ENCODE measurements at regions not wholly inside any gene's neighbourhood (a gene's known extent, or its start where the extent isn't known, plus 50 kb on each side); places are given as distances from the start of the nearest gene placed in this dataset.

DNA sequence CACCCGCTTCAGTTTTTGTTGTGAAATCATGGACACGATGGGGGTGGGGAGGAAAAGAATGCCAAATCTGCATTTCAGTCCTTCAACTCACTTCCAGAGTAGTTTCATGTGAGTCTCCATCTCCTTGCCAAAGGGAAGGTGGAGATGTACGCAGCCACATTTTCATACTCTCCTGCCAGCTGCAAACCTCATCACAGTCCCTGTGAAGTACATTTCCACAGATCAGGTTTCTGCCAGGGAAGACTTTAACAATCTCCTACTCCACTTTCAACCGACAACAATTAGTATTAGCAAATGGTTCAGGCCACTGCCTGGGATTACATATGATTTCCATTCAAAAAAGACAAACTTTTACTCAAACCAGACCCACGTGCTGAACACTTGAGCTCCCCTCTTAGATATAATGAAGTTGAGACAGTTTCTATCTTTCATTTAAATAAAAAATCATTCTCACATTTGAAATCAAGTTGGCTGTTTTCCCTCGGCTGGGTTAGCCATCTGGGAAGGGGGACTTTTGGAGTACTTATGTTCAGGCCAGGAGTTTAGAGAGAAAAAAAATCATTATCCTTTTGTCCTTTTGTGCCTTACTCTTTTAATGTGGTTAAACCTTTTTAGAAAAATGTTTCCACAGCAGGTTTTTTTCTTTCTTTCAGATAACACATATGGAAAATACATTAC is 51.0 kb upstream of the CEP162 start:
- Histone ChIP-seq H3K79me2 (ENCODE audit: control insufficient read depth, insufficient read depth, low read length) (no peaks in the 10 kb centered on the region), H3K27me3 (ENCODE audit: control insufficient read depth in 2 of 2, insufficient read depth in 2 of 2, low read length in 2 of 2) (no peaks in the 10 kb centered on the region), H3K4me2 (ENCODE audit: insufficient read depth, low read length) (no peak overlapping the region), H3K9me3 (replicated peaks; ENCODE audit: control insufficient read depth, insufficient read depth, low read depth, low read length) (no peaks in the 10 kb centered on the region), H3K9ac (ENCODE audit: insufficient read depth in 1 of 2, low read depth in 2 of 2, low read length in 2 of 2) (no peak overlapping the region), H3K4me1 (replicated peaks in 1 of 2; ENCODE audit: control insufficient read depth in 2 of 2, insufficient read depth in 2 of 2, low read length in 2 of 2) (peaks cover 0 to 12% of the 10 kb centered on the region in 2 experiments; a peak in 2 of 5 replicates), H2AFZ (ENCODE audit: low read depth, low read length) (peak overlapping the region; percentile 78), H3K4me3 (no peak overlapping the region), H4K20me1 (replicated peaks; ENCODE audit: control insufficient read depth, insufficient read depth, low read length) (no peaks in the 10 kb centered on the region), H3K36me3 (ENCODE audit: control insufficient read depth, insufficient read depth, low read length) (no peaks in the 10 kb centered on the region), H3K9me1 (ENCODE audit: control insufficient read depth, insufficient read depth, low read length) (no peaks in the 10 kb centered on the region), H3K27ac (ENCODE audit: extremely low read depth, low read depth, low read length) (no peak overlapping the region)
- FAIRE-seq (no peak), ATAC-seq (no peak), DNase-seq (ENCODE audit: extremely low read depth in 1 of 4, low spot score in 3 of 4) (no peak)
- 51% methylated on average over 6 of the region's 6 CpGs for WGBS (ENCODE audit: insufficient coverage, low coverage, missing lambda C conversion rate)
- no TSS peak for BruUV-seq (replicated peaks)
- in situ Hi-C loops (cut with MboI) (no loop called here), intact Hi-C loops (cut with micrococcal nuclease) (no loop called here)
- ChIA-PET POLR2A (no interaction called here), CTCF (ENCODE audit: low intra/inter-chr PET ratio) (no interaction called here)
- TF ChIP-seq SUPT5H (IDR thresholded peaks at IDR 0.05) (no peak), FOSL1 (tag; conservative IDR thresholded peaks at IDR 0.05) (no peak), ZNF253 (CRISPR knock-in tag; conservative IDR thresholded peaks at IDR 0.05) (no peak), HDAC8 (tag; IDR thresholded peaks at IDR 0.05) (no peak), BRF1 (IDR thresholded peaks at IDR 0.05; ENCODE audit: borderline replicate concordance, extremely low read depth, insufficient read length) (no peak), ZNF316 (IDR thresholded peaks at IDR 0.05) (no peak), PTBP1 (IDR thresholded peaks at IDR 0.05; ENCODE audit: low read depth, low read length) (no peak), YBX1 (IDR thresholded peaks at IDR 0.05) (no peak), E2F3 (CRISPR knock-in tag; IDR thresholded peaks at IDR 0.05) (no peak), ZNF830 (CRISPR knock-in tag; IDR thresholded peaks at IDR 0.05) (no peak), RBM39 (optimal IDR thresholded peaks at IDR 0.05; ENCODE audit: low read depth, low read length) (no peak), CREM (IDR thresholded peaks at IDR 0.05; ENCODE audit: low read depth) (no peak), DACH1 (IDR thresholded peaks at IDR 0.05; ENCODE audit: partially characterized antibody) (no peak), NCOR1 (IDR thresholded peaks at IDR 0.05) (no peak), OTX1 (CRISPR knock-in tag; IDR thresholded peaks at IDR 0.05) (no peak), PRMT5 (CRISPR knock-in tag; IDR thresholded peaks at IDR 0.05) (no peak), CCNT2 (IDR thresholded peaks at IDR 0.05; ENCODE audit: borderline replicate concordance, extremely low read depth, insufficient read length, low read depth, low read length) (no peak), ZNF785 (CRISPR knock-in tag; IDR thresholded peaks at IDR 0.05) (no peak)
- TF ChIP-seq, protein P1, sequence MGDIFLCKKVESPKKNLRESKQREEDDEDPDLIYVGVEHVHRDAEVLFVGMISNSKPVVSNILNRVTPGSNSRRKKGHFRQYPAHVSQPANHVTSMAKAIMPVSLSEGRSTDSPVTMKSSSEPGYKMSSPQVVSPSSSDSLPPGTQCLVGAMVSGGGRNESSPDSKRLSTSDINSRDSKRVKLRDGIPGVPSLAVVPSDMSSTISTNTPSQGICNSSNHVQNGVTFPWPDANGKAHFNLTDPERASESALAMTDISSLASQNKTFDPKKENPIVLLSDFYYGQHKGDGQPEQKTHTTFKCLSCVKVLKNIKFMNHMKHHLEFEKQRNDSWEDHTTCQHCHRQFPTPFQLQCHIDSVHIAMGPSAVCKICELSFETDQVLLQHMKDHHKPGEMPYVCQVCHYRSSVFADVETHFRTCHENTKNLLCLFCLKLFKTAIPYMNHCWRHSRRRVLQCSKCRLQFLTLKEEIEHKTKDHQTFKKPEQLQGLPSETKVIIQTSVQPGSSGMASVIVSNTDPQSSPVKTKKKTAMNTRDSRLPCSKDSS (IDR thresholded peaks at IDR 0.05; ENCODE audit: low read depth, partially characterized antibody): no peak
- TF ChIP-seq, protein P2, sequence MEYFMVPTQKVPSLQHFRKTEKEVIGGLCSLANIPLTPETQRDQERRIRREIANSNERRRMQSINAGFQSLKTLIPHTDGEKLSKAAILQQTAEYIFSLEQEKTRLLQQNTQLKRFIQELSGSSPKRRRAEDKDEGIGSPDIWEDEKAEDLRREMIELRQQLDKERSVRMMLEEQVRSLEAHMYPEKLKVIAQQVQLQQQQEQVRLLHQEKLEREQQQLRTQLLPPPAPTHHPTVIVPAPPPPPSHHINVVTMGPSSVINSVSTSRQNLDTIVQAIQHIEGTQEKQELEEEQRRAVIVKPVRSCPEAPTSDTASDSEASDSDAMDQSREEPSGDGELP (CRISPR knock-in tag; IDR thresholded peaks at IDR 0.05; ENCODE audit: borderline replicate concordance): no peak

Data from K562 (cell line).